ENCODE measurements at regions not wholly inside any gene's neighbourhood (a gene's known extent, or its start where the extent isn't known, plus 50 kb on each side); places are given as distances from the start of the nearest gene placed in this dataset.

DNA sequence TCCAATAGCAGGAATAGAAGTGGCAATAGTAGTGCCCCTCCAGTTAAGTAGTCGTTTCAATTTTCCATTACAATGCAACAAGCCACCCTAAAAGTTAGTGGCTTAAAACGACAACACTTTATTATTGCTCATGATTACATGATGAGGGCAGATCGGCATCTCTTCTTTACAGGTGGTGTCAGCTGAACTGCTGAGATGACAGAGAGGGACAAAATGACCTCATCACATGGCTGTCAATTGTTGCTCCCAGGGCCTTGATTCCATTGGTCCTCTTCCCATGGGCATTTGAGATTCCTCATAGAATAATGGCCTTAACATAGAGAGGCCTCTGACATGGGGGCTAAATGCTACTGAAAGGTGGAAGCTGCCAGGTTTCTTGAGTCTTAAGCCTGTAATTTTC lies 679.8 kb upstream of the KLHL1 start:
- TF ChIP-seq, protein P1, sequence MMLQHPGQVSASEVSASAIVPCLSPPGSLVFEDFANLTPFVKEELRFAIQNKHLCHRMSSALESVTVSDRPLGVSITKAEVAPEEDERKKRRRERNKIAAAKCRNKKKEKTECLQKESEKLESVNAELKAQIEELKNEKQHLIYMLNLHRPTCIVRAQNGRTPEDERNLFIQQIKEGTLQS (CRISPR knock-in tag; IDR thresholded peaks at IDR 0.05), result no peak
- TF ChIP-seq SPEN (CRISPR knock-in tag; IDR thresholded peaks at IDR 0.05; ENCODE audit: low read depth), result no peak
